H1 (cell line): ENCODE measurements at regions not wholly inside any gene's neighbourhood (a gene's known extent, or its start where the extent isn't known, plus 50 kb on each side); places are given as distances from the start of the nearest gene placed in this dataset.

Experiments
- CTCF ChIA-PET: fragments of 300-600 bp; sonication (Branson Sonifier 250); formaldehyde crosslinking; loops from one replicate; lab custom pipeline; 2021; ENCODE audit not compliant: partially characterized antibody; lab: Charles Lee
- POLR2A ChIA-PET: fragments of 300-600 bp; sonication (Branson Sonifier 250); formaldehyde crosslinking; loops from one replicate; lab custom pipeline; 2021; ENCODE audit warnings: inconsistent platforms; ENCODE audit not compliant: partially characterized antibody; lab: Charles Lee
- DNase-seq, 2 experiments: peaks; one replicate each; pipeline versions ENCODE4 v3.0.0 to v3.0.0-alpha.2; 2010 to 2022; ENCODE audit warnings: low spot score in 2 of 2, low read depth in 1 of 2, mixed read lengths in 1 of 2
- FAIRE-seq: peaks from 2 replicates; lab custom pipeline; 2011; peaks lifted over from hg19 to GRCh38; lab: Jason Lieb, UNC
- H2AFZ ChIP-seq: 2 replicates; pipeline ENCODE4 v1.8.1; 2012; ENCODE audit warnings: low read length, inconsistent platforms
- H2AK5ac ChIP-seq: 2 replicates; pipeline ENCODE4 v1.6.1; 2013; ENCODE audit warnings: low read depth, low read length
- H2BK120ac ChIP-seq: replicated peaks from 2 replicates; pipeline ENCODE3; 2013; ENCODE audit warnings: low read depth, low read length, inconsistent platforms
- H2BK12ac ChIP-seq: 2 replicates; pipeline ENCODE4 v1.6.1; 2013; ENCODE audit warnings: low read depth, low read length
- H2BK15ac ChIP-seq: 2 replicates; pipeline ENCODE4 v1.6.1; 2013; ENCODE audit warnings: low read length
- H2BK20ac ChIP-seq: 2 replicates; pipeline ENCODE4 v1.6.1; 2013; ENCODE audit warnings: low read length
- H2BK5ac ChIP-seq: 2 replicates; pipeline ENCODE4 v1.6.1; 2013; ENCODE audit warnings: low read depth, low read length
- H3K14ac ChIP-seq: 2 replicates; pipeline ENCODE4 v1.6.1; 2013; ENCODE audit warnings: inconsistent platforms; ENCODE audit not compliant: insufficient read length
- H3K18ac ChIP-seq: 2 replicates; pipeline ENCODE4 v1.6.1; 2013; ENCODE audit warnings: low read length; ENCODE audit errors: extremely low read depth
- H3K23ac ChIP-seq: 2 replicates; pipeline ENCODE4 v1.6.1; 2013; ENCODE audit warnings: inconsistent platforms; ENCODE audit not compliant: insufficient read length
- H3K23me2 ChIP-seq: 2 replicates; pipeline ENCODE4 v1.6.1; 2013; ENCODE audit warnings: low read depth, low read length
- H3K27ac ChIP-seq: 2 replicates; pipeline ENCODE4 v1.6.1; 2011; ENCODE audit warnings: low read depth, low read length, inconsistent platforms
- H3K27me3 ChIP-seq, 4 experiments: replicated peaks in 1 of 4; 1 replicate in 1 of 4; 2 replicates in 3 of 4; pipeline versions ENCODE4 v1.6.1 to v1.8.1; 2011 to 2013; ENCODE audit warnings: low read length in 3 of 4, mild to moderate bottlenecking in 3 of 4, inconsistent platforms in 2 of 4, mixed read lengths in 2 of 4, moderate library complexity in 1 of 4; ENCODE audit not compliant: control insufficient read depth in 3 of 4, insufficient read depth in 3 of 4; ENCODE audit errors: extremely low read depth in 1 of 4
- H3K36me3 ChIP-seq, 4 experiments: 2 replicates each; pipeline versions ENCODE4 v1.6.1 to v1.8.1; 2011 to 2013; ENCODE audit warnings: mild to moderate bottlenecking in 4 of 4, low read length in 3 of 4, moderate library complexity in 2 of 4, control low read depth in 1 of 4, inconsistent platforms in 1 of 4; ENCODE audit not compliant: insufficient read depth in 4 of 4, control insufficient read depth in 2 of 4
- H3K4ac ChIP-seq: replicated peaks from 2 replicates; pipeline ENCODE3; 2013; ENCODE audit warnings: low read length, low read depth, mixed read lengths, inconsistent platforms; ENCODE audit not compliant: insufficient read length
- H3K4me1 ChIP-seq, 4 experiments: replicated peaks in 1 of 4; 1 replicate in 1 of 4; 2 replicates in 3 of 4; pipeline versions ENCODE4 v1.6.1 to v1.8.1; 2011 to 2013; ENCODE audit warnings: low read length in 3 of 4, inconsistent platforms in 2 of 4, mixed read lengths in 1 of 4; ENCODE audit not compliant: insufficient read depth in 4 of 4, control insufficient read depth in 3 of 4
- H3K4me2 ChIP-seq, 2 experiments: 2 replicates each; pipeline versions ENCODE4 v1.6.1 to v1.8.1; 2011 to 2013; ENCODE audit warnings: low read depth in 2 of 2, low read length in 2 of 2, control low read depth in 1 of 2, inconsistent platforms in 1 of 2, mild to moderate bottlenecking in 1 of 2; ENCODE audit not compliant: insufficient read depth in 1 of 2
- H3K4me3 ChIP-seq, 4 experiments: fragments of 200-600, 300-600 bp in 1 of 4; sonication (generic), shearing (Covaris generic), sonication (Bioruptor Twin) in 1 of 4; 2 replicates each; pipeline versions ENCODE4 v1.5.1 to v1.8.1; 2011 to 2016; ENCODE audit warnings: low read length in 4 of 4, low read depth in 3 of 4, control low read depth in 2 of 4, inconsistent platforms in 2 of 4, mild to moderate bottlenecking in 2 of 4, mixed read lengths in 1 of 4, moderate library complexity in 1 of 4; ENCODE audit not compliant: insufficient read depth in 2 of 4; ENCODE audit errors: extremely low read depth in 1 of 4
- H3K56ac ChIP-seq: replicated peaks from 2 replicates; pipeline ENCODE3; 2013; ENCODE audit warnings: low read depth, mild to moderate bottlenecking, mixed read lengths, low read length, inconsistent platforms; ENCODE audit not compliant: insufficient read length
- H3K79me1 ChIP-seq: 2 replicates; pipeline ENCODE4 v1.6.1; 2013; ENCODE audit warnings: low read depth, low read length, control low read depth
- H3K79me2 ChIP-seq, 2 experiments: 2 replicates each; pipeline versions ENCODE4 v1.6.1 to v1.8.1; 2012 to 2013; ENCODE audit warnings: low read length in 2 of 2, mild to moderate bottlenecking in 2 of 2, inconsistent platforms in 1 of 2; ENCODE audit not compliant: insufficient read depth in 2 of 2, control insufficient read depth in 1 of 2
- H3K9ac ChIP-seq, 4 experiments: replicated peaks in 1 of 4; 1 replicate in 1 of 4; 2 replicates in 3 of 4; pipeline versions ENCODE4 v1.6.1 to v1.8.1; 2011 to 2013; ENCODE audit warnings: low read depth in 3 of 4, low read length in 3 of 4, control low read depth in 2 of 4, mild to moderate bottlenecking in 2 of 4, moderate library complexity in 2 of 4, inconsistent platforms in 1 of 4; ENCODE audit errors: extremely low read depth in 1 of 4
- H3K9me3 ChIP-seq, 2 experiments: 2 replicates each; pipeline versions ENCODE4 v1.6.1 to v1.8.1; 2012 to 2013; ENCODE audit warnings: mild to moderate bottlenecking in 2 of 2, moderate library complexity in 2 of 2, control low read depth in 1 of 2, inconsistent platforms in 1 of 2, low read depth in 1 of 2, low read length in 1 of 2, mixed read lengths in 1 of 2; ENCODE audit not compliant: insufficient read depth in 2 of 2
- H4K20me1 ChIP-seq, 2 experiments: replicated peaks in 1 of 2; 2 replicates each; pipeline versions ENCODE3 to v1.8.1; 2011 to 2013; ENCODE audit warnings: inconsistent platforms in 2 of 2, low read length in 2 of 2, mild to moderate bottlenecking in 1 of 2; ENCODE audit not compliant: insufficient read depth in 2 of 2, control insufficient read depth in 1 of 2
- H4K5ac ChIP-seq: 2 replicates; pipeline ENCODE4 v1.6.1; 2013; ENCODE audit warnings: low read length, low read depth, mixed read lengths, inconsistent platforms; ENCODE audit not compliant: insufficient read length
- H4K8ac ChIP-seq: 2 replicates; pipeline ENCODE4 v1.8.0; 2013; ENCODE audit warnings: mild to moderate bottlenecking, moderate library complexity, low read length, inconsistent platforms; ENCODE audit not compliant: insufficient read depth; ENCODE audit errors: extremely low read depth
- H4K91ac ChIP-seq: replicated peaks from 2 replicates; pipeline ENCODE3; 2013; ENCODE audit warnings: low read length, mixed read lengths, inconsistent platforms; ENCODE audit not compliant: insufficient read length
- CTCF ChIP-seq, 3 experiments: IDR thresholded peaks; 1 replicate in 2 of 3; 2 replicates in 1 of 3; pipeline versions ENCODE4 v1.5.1 to v1.6.1; 2011; ENCODE audit warnings: low read length in 3 of 3, mild to moderate bottlenecking in 3 of 3, inconsistent platforms in 2 of 3, low read depth in 1 of 3, moderate library complexity in 1 of 3; ENCODE audit not compliant: insufficient read depth in 1 of 3; ENCODE audit errors: control extremely low read depth in 1 of 3
- HDAC2 ChIP-seq, 2 experiments: fragments of 300-600 bp in 1 of 2; sonication (generic) in 1 of 2; IDR thresholded peaks; 2 replicates each; pipeline ENCODE4 v1.6.1; 2011 to 2012; ENCODE audit warnings: low read depth in 2 of 2, low read length in 2 of 2, mild to moderate bottlenecking in 2 of 2, moderate library complexity in 2 of 2, borderline replicate concordance in 1 of 2, inconsistent platforms in 1 of 2
- HDAC6 ChIP-seq: IDR thresholded peaks from one replicate; pipeline ENCODE4 v1.7.1; 2012; ENCODE audit warnings: low read depth, mild to moderate bottlenecking, inconsistent platforms, low read length, moderate library complexity
- POLR2AphosphoS5 ChIP-seq: IDR thresholded peaks from 2 replicates; pipeline ENCODE4 v1.6.1; 2011; ENCODE audit warnings: low read depth, low read length
- RAD21 ChIP-seq, 2 experiments: IDR thresholded peaks in 1 of 2; conservative IDR thresholded peaks in 1 of 2; 2 replicates each; pipeline ENCODE4 v1.6.1; 2011; ENCODE audit warnings: low read depth in 2 of 2, low read length in 2 of 2, improper control_type of control experiment in 1 of 2, inconsistent platforms in 1 of 2, mild to moderate bottlenecking in 1 of 2, moderate library complexity in 1 of 2
- WGBS, 2 experiments: shearing (Covaris generic) in 1 of 2; methylation state at CpG; one replicate each; pipeline versions ENCODE4 v1.1.6 to v1.1.7; 2013 to 2015; ENCODE audit warnings: low lambda C conversion rate in 2 of 2, mixed read lengths in 2 of 2, inconsistent platforms in 1 of 2, low coverage in 1 of 2, missing lambda C conversion rate in 1 of 2; ENCODE audit not compliant: insufficient replicate concordance in 2 of 2, insufficient coverage in 1 of 2, insufficient read length in 1 of 2; ENCODE audit errors: extremely low coverage in 1 of 2, missing lambda C conversion rate in 1 of 2; 5-methylcytosine and 5-hydroxymethylcytosine counted together

GRCh38 chr9:85483208-85483607, 258.5 kb downstream of the AGTPBP1 start:
- no peak overlapping the region for H3K9ac ChIP-seq
- no peak overlapping the region for H2AK5ac ChIP-seq
- no peak overlapping the region for H3K4ac ChIP-seq
- no peak for FAIRE-seq
- no peak overlapping the region for H2BK12ac ChIP-seq
- H2BK5ac ChIP-seq: no peak overlapping the region
- no peaks in the 10 kb centered on the region; a peak in 1 of 7 replicates for H3K27me3 ChIP-seq
- H3K9me3 ChIP-seq: no peaks in the 10 kb centered on the region
- H3K27ac ChIP-seq: no peak overlapping the region
- no peaks in the 10 kb centered on the region for H4K20me1 ChIP-seq
- H3K79me2 ChIP-seq: no peaks in the 10 kb centered on the region
- no peaks in the 10 kb centered on the region for H3K36me3 ChIP-seq
- no peak overlapping the region for H3K14ac ChIP-seq
- no peak for TF ChIP-seq HDAC6
- 0 out of 4 replicates have a peak, but pooled peaks of 1 of the 3 experiments have one; percentile 17 for TF ChIP-seq CTCF (IDR thresholded peaks at IDR 0.05; ENCODE audit: control extremely low read depth in 1 of 3, insufficient read depth in 1 of 3, low read depth in 1 of 3, low read length in 3 of 3)
- no peak for TF ChIP-seq HDAC2 (IDR thresholded peaks at IDR 0.05; ENCODE audit: borderline replicate concordance in 1 of 2, low read depth in 2 of 2, low read length in 2 of 2)
- TF ChIP-seq RAD21 (IDR thresholded peaks at IDR 0.05 in 1 of 2, conservative IDR thresholded peaks at IDR 0.05 in 1 of 2; ENCODE audit: low read depth in 2 of 2, low read length in 2 of 2): peak; percentile 35 to 37; a peak in 3 of 4 replicates
- no peak for TF ChIP-seq POLR2AphosphoS5
- no peak overlapping the region for H2BK15ac ChIP-seq
- no peak overlapping the region for H3K4me2 ChIP-seq
- no peak for DNase-seq
- H3K4me3 ChIP-seq: no peak overlapping the region
- 82% methylated on average over 4 of the region's 4 CpGs; no CpG with 5 or more reads in 1 of the 2 experiments for WGBS, 2 experiments
- no peak overlapping the region for H3K18ac ChIP-seq
- H3K79me1 ChIP-seq: no peaks in the 10 kb centered on the region
- no peak overlapping the region for H4K8ac ChIP-seq
- ChIA-PET CTCF (interaction anchor here (0.7 to 1.7 kb wide), 5 partner anchors 54 to 1562 kb away, joined by 3 read pairs; partner anchors contain the start of gene KIF27), POLR2A (no interaction called here)
- no peak overlapping the region for H2AFZ ChIP-seq
- no peak overlapping the region for H4K5ac ChIP-seq
- H2BK20ac ChIP-seq: no peak overlapping the region
- no peaks in the 10 kb centered on the region; a peak in 1 of 7 replicates for H3K4me1 ChIP-seq
- H3K23me2 ChIP-seq: no peaks in the 10 kb centered on the region
- H3K56ac ChIP-seq: no peak overlapping the region
- no peak overlapping the region for H3K23ac ChIP-seq
- H2BK120ac ChIP-seq: no peak overlapping the region
- no peak overlapping the region for H4K91ac ChIP-seq
